DMS79 treated with DMSO at 0.1 percent for 48 hours (cell line): ENCODE measurements at regions not wholly inside any gene's neighbourhood (a gene's known extent, or its start where the extent isn't known, plus 50 kb on each side); places are given as distances from the start of the nearest gene placed in this dataset.

Source experiments
- DNase-seq: peaks from one replicate; lab custom pipeline; 2025; lab: John Stamatoyannopoulos, UW

DNA sequence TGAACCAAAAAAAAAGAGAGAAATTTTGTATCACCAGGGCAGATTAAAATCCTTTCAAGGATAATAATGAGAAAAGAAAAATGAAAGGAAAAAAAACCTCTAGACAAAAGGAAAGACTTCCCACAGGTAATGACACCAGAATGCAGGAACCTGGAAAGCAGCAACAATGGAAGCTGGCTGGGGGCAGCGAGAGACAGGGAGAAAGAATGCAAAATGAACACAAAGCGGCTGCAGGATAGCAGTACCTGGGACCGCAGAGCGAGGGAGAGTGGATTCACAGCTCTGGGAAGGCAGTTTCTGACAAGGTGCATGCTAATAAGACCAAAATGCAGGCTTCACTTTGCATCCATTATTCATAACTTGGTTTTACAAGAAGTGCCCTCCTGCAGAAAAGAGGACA lies 349.0 kb downstream of the SIPA1L2 start:
- DNase-seq, result no peak

DNA sequence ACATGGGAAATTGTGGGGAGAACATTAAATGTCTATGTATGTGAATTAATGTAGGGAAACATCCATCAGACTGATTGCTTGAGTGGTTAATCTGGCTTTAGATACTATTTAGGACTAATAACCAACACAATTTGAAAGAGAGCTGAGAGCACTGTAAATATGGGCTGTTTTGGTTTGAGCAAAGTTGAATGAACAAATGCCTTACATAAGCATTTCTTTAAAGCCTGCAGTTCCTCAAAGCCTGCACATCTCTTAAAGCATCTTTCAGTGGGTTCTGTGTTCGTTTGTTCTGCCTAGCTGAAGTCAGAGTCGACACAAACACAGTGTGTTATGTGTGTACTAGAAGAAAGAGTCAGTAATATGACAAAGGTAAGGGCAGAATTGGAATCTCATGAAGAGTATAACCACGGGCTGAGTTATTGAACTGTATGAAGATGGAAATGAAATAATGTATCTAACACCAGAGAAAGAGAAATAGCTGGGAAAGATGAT lies 350.0 kb downstream of the SIPA1L2 start:
- no peak for DNase-seq

DNA sequence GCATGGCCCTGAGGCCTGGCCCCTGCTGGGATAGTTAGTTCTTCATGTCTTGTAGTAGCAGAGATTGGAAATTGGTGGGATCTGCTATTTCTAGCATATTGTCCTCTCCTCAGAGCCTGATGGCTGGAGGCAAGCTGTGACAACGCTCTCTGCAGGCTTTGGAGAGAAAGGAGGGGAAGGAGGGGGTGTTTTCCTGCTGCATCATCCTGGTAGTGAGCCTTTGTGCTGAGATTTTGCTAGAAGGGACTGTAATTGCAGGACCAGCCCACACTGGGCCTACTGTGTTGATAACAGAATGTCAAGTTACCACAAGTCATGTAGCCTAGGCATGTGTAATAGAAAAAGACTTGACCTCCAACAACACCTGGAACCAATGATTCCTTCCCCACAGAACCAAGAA lies 351.0 kb downstream of the SIPA1L2 start:
- DNase-seq, result no peak

DNA sequence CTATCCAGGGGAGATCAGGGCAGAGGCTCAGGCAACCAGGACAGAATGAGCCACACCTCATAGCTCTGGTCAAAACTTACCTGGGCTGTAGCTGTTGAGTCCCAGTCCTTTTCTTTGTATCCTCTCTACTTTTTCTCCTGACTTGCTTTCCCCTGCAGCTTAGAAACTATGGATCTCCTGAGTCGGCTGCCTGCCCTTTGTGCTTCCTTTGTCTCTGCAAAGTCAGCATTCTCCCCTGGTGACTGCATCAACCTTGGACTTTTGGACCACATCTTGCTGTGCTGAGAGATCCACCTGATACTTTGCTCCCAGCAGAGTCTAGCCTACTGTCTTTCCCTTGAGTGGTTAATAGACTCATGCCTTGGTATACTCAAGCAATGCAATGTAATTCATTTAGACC lies 353.3 kb downstream of the SIPA1L2 start:
- no peak for DNase-seq

DNA sequence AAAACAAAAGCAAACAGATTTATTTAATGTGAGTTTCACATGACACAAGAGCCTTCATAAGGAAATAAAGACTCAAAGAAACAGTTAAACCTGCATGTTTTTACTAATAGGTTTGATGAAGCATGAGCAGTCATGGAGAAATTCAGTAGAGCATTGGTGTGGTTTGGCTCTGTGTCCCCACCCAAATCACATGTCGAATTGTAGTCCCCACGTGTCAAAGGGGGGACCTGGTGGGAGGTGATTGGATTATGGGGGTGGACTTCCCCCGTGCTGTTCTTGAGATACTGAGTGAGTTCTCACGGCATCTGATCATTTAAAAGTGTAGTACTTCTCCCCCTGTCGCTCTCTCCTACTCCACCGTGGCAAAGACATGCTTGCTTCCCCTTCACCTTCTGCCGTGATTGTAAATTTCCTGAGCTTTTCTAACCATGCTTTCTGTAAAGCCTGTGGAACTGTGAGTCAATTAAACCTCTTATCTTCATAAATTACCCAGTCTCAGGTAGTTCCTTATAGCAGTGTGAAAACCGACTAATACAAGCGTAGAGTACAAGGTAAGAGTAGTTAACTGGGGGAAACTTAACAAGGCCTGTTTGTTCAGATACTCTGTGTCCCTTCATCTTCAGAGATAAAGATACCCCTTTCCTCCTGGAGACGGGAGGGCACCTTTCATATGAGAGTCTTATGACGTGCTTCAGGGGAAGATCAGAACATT lies 354.8 kb downstream of the SIPA1L2 start:
- no peak for DNase-seq

GRCh38 chr1:232274236-232274855 lies 355.6 kb downstream of the SIPA1L2 start:
- DNase-seq, result no peak

GRCh38 chr1:232273011-232273410 lies 356.9 kb downstream of the SIPA1L2 start:
- peak; percentile 95 for DNase-seq

GRCh38 chr1:232271991-232272589 lies 357.8 kb downstream of the SIPA1L2 start:
- DNase-seq, result no peak

- DNase-seq, result no peak
Measured at GRCh38 chr1:232271299-232271698, 358.6 kb downstream of the SIPA1L2 start.

- DNase-seq, result no peak
Measured at GRCh38 chr1:232269988-232270387, 359.9 kb downstream of the SIPA1L2 start.

- no peak for DNase-seq
Measured at GRCh38 chr1:232267837-232268598, 361.9 kb downstream of the SIPA1L2 start.

GRCh38 chr1:232267092-232267836 lies 362.7 kb downstream of the SIPA1L2 start:
- DNase-seq, result no peak

DNA sequence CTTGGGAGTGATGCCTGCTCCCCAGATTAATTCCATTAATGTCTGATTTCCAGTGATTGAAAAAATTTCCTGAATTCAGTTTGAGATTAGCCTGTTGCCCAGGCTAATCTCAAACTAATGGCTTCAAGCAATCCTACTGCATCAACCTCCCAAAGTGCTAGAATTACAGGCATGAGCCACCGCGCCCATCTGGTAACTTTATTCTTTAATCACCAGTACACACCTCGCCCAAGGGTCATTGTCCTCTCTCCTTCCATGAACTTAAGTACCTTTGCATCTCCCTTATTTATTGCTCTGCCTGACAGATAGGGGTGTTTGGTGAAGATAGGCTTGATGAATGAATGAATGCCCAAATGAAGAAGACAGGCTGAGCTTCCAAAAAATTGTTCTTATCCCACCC lies 366.5 kb downstream of the SIPA1L2 start:
- DNase-seq, result no peak

DNA sequence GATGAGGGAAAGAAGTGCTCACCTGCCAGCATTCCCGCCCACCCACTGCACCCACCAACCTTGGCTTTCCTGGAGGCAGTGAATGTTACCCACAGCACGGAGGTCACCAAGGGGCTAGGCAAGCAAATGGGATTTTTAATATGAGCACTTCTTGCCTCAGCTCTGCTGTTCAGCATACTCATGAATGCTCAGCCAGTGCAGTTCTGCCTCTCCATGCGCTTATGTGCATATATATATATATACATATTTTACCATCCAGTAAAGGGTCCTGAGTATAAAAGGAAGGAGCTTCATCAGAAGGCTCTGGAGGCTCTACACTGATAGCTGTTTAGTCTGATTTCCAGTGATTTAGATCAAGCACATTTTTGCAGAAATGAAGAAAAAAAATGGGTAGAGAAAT lies 366.9 kb downstream of the SIPA1L2 start:
- DNase-seq, result no peak

GRCh38 chr1:232260861-232261260 lies 369.1 kb downstream of the SIPA1L2 start:
- no peak for DNase-seq

GRCh38 chr1:232260045-232260444 lies 369.9 kb downstream of the SIPA1L2 start:
- DNase-seq, result no peak

GRCh38 chr1:232259333-232259732 lies 370.6 kb downstream of the SIPA1L2 start:
- no peak for DNase-seq

DNA sequence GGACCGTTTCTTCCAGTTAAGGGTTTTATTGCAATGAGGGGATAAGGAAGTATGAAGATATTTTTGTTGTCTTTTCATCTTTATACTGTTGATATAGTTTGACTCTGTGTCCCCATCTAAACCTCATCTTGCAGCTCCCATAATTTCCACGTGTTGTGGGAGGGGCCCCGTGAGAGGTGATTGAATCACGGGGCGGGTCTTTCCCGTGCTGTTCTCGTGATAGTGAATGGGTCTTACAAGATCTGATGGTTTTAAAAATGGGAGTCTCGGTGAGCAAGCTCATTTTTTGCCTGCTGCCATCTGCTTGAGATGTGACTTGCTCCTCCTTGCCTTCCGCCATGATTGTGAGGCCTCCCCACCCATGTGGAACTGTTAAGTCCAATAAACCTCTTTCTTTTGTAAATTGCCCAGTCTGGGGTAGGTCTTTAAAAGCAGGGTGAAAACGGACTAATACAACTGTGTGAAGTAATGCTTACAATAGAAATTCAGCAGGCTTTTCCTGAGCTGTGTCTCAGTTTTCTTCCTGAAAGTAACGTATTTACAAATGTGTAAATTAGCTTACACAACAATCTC lies 377.3 kb downstream of the SIPA1L2 start:
- DNase-seq, result no peak

- no peak for DNase-seq
Measured at GRCh38 chr1:232250838-232251237, 379.1 kb downstream of the SIPA1L2 start.

DNA sequence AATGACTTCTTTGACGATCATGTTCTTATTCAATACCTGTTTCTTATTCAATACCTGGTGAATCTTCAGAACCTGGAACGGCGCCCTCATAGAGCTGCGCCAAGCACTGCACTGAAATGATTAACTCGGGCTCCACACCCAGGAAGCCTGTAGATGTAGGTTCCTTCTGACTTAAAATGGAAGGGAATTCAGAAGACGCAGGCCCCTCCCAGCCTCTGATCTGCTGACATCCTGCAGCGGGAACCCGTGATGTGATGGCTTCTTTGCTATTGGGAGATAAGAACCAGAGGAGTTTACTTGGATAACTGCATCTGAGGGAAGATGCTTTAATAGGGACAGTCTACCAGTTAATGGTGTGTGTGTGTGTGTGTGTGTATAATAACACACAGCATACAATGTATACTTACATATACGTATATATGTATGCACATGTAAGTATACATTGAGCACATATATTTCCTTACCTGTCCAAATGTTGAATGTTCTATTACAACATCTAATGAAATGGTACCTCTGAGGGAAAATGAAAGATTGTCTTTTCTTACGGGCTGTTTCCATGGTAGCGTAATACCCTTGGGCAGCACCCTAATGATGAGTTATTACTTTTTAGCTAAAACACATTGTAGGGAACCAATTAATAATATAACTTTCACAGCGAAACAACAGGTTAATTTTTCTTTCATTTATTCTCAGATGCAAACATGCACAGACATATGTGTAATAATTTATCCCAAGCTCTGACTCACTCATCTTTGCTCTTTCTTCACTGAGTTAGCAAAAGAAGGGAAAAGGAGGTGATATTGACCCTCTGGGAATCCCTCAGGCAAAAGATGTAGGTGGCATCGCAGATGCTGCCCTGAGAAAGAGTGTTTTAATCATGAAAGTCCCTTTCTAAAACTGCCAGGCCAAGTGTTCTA lies 379.8 kb downstream of the SIPA1L2 start:
- no peak for DNase-seq
